DMS 273 treated with DMSO at 0.1 percent for 48 hours (cell line): ENCODE measurements at regions not wholly inside any gene's neighbourhood (a gene's known extent, or its start where the extent isn't known, plus 50 kb on each side); places are given as distances from the start of the nearest gene placed in this dataset.
A peak's percentile ranks its signal among the peaks of the same experiment; 100 is the strongest.
"Not testable (repeated sequence)": the region's sequence is repeated elsewhere in the genome, so short reads cannot be mapped to it uniquely, and the experiment has no call there.

Source experiments
- DNase-seq: peaks from one replicate; lab custom pipeline; 2025; lab: John Stamatoyannopoulos, UW

DNA sequence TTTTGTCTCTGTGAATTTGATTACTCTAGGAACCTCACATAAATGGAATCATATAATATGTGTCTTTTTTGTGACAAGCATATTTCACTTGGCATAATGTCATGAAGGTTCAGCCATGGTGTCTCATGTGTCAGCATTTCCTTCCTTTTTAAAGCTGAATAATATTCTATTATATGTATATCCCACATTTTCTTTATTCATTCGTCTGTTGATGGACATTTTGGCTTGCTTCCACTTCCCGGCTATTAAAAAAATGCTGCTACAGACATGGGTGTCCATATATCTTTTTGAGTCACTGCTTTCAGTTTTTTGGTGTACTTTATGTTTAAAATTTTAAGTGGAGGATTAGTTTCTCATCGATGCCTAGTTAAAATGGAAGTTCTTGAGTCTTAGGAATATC is 59.8 kb upstream of the C5orf63 start:
- no peak for DNase-seq

DNA sequence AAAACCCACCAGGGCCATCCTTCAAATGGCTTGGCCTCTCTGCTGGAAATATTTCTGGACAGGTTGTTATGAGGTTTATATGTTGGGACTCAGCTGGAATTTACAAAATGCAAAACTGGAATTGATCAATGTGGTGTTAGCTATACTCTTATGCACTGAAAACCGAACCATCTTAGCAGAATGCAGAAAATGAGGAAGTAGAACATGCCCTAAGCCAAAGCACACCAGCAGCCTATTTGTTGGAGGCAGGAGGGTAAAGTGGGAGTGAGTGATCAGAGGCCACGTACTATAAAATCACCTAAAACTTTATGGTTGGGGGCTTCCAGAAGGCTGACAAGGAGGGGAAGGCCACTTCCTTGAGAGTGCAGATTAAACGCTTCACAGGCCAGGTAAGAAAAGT is 63.6 kb upstream of the C5orf63 start:
- no peak for DNase-seq

DNA sequence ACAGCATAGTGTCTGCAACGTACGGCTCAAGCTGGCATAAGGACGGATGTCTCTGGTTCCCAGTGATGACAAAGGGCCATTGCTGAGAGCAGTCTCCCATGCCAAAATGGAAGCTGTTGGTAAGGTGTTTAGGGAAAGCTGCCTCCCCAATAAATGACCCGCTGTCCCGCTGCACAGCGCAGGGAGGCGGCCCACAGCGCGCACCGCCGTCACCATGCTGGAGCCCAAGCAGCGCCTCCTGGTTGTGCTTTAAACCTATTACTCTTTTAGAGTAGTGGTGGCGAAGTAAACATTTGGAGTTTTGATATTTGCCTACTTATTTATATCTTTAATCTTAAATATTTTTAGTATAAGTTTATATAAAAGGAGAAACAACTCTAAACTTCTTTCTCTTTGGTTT is 70.4 kb upstream of the C5orf63 start:
- DNase-seq: no peak

DNA sequence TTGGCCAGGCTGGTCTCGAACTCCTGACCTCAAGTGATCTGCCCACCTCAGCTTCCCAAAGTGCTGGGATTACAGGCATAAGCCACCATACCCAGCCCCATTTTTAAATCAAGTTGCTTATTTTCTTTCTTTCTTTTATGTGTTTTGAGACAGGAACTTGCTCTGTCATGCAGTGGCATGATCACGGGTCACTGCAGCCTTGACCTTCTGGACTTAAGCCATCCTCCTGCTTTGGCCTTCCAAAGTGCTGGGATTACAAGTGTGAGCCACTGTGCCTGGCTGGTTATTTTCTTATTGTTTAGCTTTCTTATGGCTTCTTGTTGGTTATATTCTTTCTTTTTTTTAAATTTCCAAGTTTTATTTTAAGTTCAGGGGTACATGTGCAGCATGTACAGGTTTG is 79.7 kb upstream of the C5orf63 start:
- no peak for DNase-seq

DNA sequence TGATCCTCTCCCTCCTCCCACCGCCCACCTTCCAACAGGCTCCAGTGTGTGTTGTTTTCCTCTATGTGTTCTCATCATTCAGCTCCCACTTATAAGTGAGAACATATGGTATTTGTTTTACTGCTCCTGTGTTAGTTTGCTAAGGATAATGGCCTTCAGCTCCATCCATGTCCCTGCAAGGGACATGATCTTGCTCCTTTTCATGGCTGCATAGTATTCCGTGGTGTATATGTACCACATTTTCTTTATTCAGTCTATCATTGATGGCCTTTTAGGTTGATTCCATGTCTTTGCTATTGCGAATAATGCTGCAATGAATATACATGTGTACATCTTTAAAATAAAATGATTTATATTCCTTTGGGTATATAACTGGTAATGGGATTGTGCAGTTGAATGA is 80.2 kb upstream of the C5orf63 start:
- DNase-seq: no peak

DNA sequence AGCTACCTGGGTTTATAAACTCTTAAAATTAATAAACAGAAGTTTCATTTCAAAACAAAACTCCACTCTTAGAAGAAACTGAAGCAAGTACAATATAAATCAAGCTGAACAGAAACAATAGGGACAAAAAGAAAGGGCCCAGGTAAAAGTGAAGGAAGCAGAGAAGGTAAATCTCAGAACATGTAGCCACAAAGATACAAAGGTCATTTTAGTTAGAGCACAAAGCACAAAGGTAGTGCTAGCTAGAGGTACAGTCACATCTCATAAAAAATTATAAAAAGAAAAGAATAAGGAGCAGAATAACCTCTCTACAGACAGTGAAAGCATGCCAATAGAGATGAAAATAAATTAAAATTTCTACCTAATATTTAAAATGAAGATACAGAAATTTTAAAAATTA is 90.4 kb upstream of the C5orf63 start:
- DNase-seq: no peak

DNA sequence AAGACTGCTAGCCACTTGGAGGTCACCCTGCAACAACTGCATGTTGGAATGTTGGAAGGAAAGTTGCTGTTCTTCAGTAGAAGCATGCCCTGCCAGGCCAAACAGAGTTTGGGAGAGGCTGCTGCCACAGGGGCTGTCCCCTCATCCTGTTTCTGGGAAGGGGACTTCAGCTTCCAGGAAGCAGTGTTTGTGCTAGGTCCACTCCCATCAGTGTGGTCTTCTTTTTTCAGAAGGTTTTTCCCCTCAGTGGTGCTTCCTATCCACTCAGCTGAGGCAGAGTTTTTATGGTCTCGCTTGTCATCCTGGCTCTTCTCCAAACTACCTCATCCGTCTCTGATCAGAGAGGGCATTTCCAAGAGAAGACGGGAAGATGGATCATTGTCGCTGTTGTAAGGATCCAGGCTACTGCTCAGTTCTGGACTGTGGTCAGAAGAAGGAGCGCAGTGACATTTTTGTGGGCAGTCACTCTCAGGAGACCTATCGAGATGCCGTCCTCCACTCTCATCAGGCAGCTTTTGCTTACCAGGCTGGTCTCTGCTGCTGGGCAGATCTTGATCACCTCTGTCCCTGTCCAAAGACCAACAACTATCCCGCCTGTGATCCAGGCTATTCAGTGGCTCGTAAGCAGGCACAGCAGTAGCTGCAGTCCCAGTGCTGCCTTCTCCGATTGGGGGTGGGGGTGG is 97.8 kb upstream of the C5orf63 start:
- no peak for DNase-seq

DNA sequence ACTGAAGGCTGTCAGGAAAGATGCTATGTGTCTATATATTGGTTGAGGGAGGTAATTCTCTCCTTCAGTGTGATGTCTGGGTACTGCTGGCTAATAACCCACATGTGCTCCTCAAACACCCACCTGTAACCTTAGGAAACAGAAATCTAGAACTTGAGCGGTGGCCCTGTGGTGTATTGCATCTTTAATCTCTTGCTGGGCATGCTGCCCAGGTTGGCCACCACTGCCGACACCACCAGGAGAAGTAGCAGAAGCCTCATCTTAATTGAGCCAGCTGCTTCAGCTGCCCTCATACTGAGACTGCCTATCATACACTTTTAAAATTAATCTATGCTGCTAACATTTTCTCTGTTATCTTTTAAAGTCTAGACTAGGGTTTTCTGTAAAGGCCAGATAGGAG is 103.5 kb upstream of the C5orf63 start:
- DNase-seq: peak; percentile 6

DNA sequence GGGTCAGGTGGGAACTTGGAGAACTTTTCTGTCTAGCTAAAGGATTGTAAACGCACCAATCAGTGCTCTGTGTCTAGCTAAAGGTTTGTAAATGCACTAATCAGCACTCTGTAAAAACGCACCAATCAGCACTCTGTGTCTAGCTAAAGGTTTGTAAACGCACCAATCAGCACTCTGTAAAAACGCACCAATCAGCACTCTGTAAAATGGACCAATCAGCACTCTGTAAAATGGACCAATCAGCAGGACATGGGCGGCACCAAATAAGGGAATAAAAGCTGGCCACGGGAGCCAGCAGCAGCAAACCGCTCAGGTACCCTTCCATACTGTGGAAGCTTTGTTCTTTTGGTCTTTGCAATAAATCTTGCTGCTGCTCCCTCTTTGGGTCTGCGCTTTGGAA is 108.0 kb upstream of the MEGF10 start:
- not testable (repeated sequence) for DNase-seq

DNA sequence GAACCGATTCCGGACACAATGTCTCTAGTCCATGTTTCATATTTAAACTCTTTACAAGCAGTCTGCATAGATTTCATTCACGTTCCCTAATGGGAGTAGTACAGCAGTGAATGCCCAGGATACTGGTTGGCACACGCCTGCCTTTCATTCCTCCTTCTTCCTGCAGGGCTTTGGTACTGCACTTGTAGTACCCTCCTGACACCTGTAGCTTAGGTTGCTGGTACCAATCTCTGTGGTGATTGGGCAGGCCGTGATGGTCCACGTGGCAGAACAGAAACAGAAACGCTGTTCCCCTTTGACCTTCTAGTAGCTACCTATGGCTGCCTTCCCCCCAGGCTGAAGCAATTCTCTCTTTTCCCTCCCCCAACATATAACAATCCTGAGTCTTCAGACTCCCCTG is 107.3 kb upstream of the MEGF10 start:
- DNase-seq: no peak

DNA sequence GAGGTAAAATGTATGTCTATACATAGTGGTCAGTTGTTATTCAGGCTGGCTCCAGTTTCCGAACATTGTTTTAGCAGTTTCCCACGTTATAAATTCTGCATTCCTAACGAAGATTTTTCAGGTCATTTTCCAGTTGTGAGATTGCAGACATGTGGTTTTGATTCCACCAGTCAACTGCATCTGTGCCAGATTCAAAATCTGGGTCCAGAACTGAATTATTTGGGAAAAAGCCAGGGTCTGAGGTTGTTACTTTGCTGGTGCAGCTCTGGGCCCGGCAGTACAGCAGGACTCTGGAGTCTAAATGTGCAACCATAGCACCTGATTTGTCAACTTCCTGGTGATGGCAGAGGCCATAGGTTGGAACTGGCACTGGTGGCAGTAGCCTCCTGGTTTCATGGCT is 105.7 kb upstream of the MEGF10 start:
- DNase-seq: no peak

DNA sequence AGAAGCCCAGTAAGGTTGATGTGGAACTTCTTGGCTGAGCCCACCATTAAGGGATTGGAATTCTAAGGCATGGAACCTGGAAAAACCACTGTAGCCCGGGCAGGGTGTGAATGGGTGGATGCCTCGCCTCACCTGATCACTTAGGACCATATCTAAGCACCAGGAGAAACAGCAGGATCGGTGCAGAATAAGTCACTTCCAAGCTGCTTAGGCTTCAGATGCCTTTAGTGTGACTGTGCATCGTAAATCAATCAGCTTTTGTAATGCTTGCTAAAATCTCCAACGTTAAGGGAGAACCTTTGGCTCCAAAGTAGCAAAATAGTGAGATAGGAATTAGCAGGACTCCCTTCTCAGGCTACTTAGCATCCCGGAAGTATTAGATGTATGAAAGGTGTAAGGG is 103.9 kb upstream of the MEGF10 start:
- DNase-seq: no peak

DNA sequence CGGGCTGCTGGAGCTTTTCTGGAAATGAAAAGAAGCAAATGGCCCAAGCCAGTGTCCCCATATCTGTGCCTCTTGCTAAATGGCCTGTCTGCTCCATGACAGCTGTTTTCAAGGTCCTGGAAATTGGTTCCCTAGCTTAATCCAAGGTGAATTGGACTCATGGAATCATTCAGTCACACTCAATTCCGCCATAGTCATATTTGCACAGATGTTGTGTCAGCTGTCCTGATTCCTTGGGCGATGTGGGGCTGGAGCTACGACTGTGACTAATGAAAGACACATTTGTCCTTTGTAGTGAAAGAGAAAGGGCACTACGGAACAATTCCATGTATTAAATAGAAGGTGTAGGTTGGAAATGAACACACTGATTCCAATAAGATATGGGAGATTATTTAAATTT is 102.9 kb upstream of the MEGF10 start:
- DNase-seq: no peak

DNA sequence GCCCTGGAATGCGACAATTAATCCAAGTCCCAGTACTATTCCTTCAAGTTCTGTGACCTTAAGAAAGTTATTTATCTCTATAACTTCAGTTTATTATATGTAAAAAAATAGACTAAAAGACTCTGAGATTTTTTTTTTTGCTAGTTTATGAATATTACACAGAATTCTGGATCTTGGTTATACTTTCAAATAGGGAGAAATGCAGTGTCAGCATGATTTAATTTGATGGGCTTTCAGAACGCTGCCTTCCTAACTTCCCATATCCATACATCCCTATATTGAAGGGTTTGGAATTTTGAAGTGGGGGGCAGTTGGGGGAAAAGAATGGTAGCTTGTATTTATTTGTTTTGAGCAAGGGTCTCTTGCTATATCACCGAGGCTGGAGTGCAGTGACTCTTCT is 98.4 kb upstream of the MEGF10 start:
- no peak for DNase-seq

DNA sequence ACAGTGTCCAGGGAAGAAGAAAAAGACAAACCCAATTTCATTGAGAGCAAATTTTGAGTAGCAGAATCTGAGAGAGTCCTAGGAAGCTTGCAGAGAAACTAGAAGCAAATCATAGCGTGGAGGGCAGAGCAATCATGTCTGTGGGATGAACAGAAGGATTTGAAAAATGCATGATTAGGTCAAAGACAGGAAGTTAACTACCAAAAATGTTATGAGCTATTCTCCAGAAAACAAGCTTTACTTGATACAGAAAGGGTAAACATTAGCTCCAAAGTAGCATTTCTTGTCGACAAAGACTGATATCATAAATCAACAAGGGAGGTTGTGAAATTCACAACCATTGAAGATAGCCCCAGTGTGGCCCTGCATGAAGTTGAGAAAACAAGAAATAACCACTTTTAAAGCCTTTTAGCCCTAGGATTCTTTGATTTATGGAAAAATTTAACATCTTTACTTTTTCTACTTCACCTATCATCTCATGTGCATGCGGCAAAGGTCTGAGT is 97.7 kb upstream of the MEGF10 start:
- DNase-seq: no peak

DNA sequence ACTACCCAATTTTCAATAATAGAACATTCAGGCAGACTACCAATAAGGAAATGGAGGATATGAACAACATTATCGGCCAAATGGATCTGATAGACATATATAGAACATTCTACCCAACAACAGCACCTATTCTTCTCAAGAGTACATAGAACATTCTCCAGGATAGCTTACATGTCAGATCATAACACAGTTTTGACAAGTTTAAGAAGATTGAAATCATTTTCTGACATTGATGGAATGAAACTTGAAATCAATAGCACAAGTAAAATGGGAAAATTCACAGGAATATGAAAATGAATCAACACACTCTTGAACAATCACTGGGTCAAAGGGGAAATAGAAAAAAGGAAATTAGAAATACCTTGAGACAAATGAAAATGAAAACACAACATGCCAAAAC is 94.6 kb upstream of the MEGF10 start:
- no peak for DNase-seq

DNA sequence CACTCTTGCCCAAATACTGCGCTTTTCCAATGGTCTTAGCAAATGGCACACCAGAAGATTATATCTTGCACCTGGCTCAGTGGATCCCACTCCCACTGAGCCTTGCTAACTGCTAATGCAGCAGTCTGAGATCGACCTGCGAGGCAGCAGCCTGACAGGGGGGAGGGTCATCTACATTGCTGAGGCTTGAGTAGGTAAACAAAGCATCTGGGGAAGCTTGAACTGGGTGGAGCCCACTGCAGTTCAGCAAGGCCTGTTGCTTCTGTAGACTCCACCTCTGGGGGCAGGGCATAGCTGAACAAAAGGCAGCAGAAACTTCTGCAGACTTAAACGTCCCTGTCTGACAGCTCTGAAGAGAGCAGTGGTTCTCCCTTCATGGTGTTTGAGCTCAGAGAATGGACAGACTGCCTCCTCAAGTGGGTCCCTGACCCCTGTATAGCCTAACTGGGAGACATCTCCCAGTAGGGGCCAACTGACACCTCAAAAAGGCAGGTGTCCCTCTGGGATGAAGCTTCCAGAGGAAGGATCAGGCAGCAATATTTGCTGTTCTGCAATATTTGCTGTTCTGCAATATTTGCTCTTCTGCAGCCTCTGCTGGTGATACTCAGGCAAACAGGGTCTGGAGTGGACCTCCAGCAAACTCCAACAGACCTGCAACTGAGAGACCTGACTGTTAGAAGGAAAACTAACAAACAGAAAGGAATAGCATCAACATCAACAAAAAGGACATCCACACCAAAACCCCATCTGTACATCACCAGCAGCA is 93.0 kb upstream of the MEGF10 start:
- not testable (repeated sequence) for DNase-seq

DNA sequence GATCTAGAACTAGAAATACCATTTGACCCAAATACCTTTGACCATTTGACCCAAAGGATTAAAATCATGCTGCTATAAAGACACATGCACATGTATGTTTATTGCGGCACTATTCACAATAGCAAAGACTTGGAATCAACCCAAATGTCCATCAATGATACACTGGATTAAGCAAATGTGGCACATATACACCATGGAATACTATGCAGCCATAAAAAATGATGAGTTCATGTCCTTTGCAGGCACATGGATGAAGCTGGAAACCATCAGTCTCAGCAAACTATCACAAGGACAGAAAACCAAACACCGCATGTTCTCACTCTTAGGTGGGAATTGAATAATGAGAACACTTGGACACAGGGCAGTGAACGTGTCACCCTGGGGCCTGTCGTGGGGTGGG is 87.9 kb upstream of the MEGF10 start:
- DNase-seq: not testable (repeated sequence)

DNA sequence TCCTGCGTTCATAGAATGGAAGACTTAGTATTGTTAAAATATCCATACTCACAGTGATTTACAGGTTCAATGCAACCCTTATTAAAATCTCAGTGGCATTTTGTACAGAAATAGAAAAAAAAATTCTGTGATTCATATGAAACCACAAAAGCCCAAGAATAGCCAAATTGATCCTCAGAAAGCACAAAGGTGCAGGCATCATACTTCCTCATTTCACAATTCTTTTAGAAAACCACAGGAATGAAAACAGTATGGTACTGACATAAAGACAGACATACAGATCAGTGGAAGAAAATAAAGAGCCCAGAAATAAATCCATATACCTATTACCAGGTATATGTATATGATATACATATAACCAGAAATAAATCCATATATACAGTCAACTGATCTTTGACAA is 86.8 kb upstream of the MEGF10 start:
- no peak for DNase-seq

DNA sequence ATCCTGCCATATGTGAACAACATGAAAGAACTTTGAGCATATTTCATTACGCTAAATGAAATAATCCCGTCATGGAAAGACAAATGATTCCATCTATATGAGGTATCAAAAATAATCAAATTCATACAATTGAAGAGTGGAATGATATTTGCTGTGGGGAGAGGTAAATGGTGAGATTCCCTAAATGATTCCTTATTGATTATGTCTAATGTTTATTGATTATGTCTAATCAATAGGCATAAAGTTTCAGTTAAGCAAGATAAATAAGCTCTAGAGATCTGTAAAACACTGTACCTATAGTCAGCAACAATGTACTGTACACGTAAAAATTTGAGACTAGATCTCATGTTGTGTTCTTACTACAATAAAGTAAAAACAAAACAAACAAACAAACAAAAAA is 85.4 kb upstream of the MEGF10 start:
- DNase-seq: no peak

DNA sequence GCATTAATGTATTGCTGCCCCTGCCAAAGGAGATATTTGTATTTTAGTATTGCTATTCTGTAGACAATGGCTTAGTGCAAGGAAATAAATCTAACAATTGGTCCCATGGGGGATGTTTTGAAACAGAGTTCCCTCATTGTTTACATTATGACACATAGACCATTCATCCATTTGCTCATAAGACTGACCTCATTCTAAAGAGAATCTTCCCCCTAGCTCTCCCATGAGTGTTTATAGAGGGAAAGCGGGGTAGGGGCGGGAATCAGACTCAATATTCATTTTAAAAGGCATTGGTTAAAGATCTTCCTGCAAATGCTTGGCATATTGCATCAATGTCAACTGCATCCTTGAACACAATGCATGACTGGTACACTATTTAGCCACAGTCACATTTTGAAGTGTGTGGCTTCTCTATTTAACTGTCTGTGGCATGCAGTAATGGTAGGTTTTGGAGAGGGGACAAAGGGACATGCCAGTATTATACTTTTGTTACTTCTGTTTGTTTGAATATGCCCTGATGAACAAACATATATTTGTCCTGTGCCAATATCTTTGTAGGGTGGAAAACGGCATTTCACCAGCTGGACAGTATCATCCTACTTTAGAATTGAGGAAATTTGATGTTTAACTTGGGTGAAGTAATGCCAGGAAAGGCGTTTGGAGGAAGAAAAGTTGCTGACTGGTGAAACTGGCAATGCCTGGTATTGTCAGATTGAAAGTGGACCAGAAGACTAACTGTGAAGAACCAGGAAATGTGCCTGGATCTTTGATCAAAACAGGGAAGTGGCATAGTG is 84.1 kb upstream of the MEGF10 start:
- no peak for DNase-seq

DNA sequence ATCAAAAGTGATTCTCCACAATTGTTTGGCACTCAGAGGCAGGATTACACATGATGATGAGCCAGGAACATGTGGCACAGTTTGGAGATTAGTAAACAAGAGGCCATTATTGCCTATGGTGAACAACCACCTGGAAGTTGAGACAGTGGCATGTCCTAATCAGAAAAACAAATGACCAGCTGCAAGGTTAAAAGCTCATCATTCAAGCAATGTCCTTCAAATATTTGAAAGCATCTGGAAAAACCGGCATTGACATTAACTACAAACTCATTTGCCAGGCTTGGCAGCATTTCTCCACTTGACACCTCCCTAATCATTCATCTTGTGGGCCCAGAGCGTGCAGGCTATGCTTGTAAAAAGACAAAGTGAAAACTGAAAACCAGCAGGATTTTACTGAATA is 80.6 kb upstream of the MEGF10 start:
- DNase-seq: no peak

DNA sequence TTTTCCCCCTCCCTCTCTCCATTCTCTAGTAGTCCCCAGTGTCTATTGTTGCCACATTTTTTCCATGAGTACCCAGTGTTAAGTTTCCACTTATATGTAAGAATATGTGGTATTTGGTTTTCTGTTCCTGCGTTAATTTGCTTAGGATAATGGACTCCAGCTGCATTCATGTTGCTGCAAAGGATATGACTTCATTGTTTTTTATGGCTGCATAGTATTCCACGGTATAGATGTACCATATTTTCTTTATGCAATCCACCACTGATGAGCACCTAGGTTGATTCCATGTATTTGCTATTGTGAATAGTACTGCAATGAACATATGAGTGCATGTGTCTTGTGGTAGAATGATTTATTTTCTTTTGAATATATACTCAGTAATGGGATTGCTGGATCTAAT is 77.4 kb upstream of the MEGF10 start:
- no peak for DNase-seq
